WTC11 (cell line): ENCODE measurements at regions not wholly inside any gene's neighbourhood (a gene's known extent, or its start where the extent isn't known, plus 50 kb on each side); places are given as distances from the start of the nearest gene placed in this dataset.

ENCODE experiments used
- ATAC-seq: fragments of 200-7000 bp; cut with Tn5 transposase; 2 replicates; pipeline ENCODE4 v1.10.0; 2021; ENCODE audit warnings: mild to moderate bottlenecking, moderate library complexity
- CTCF ChIA-PET: fragments of 300-600 bp; sonication (Branson Sonifier 250); formaldehyde crosslinking; loops from one replicate; lab custom pipeline; 2021; ENCODE audit warnings: antibody characterized with exemption; lab: Charles Lee
- POLR2A ChIA-PET: fragments of 350-600 bp; sonication (Branson Sonifier 250); formaldehyde crosslinking; loops from one replicate; lab custom pipeline; 2021; ENCODE audit warnings: antibody characterized with exemption; lab: Charles Lee
- DNase-seq: peaks from one replicate; pipeline ENCODE4 v3.0.0; 2021; ENCODE audit warnings: low spot score
- H3K27ac Mint-ChIP-seq: 2 replicates; pipeline ENCODE4 v1.8.0; 2021; ENCODE audit warnings: mixed read lengths
- H3K27me3 Mint-ChIP-seq: 2 replicates; pipeline ENCODE4 v1.8.0; 2021; ENCODE audit warnings: low read depth, mild to moderate bottlenecking, moderate library complexity, mixed read lengths
- H3K36me3 Mint-ChIP-seq: 2 replicates; pipeline ENCODE4 v1.8.0; 2021; ENCODE audit warnings: mixed read lengths
- H3K4me1 Mint-ChIP-seq: 2 replicates; pipeline ENCODE4 v1.8.0; 2022; ENCODE audit warnings: mixed read lengths
- H3K4me3 Mint-ChIP-seq: 2 replicates; pipeline ENCODE4 v1.8.0; 2021; ENCODE audit warnings: mild to moderate bottlenecking, moderate library complexity, mixed read lengths
- H3K9me3 Mint-ChIP-seq: 2 replicates; pipeline ENCODE4 v1.8.0; 2021; ENCODE audit warnings: mixed read lengths
- ARID4B ChIP-seq: sonication (generic); formaldehyde crosslinking; IDR thresholded peaks from 2 replicates; pipeline ENCODE4 v1.8.0; 2023; ENCODE audit warnings: missing genetic modification reagents, mild to moderate bottlenecking, borderline replicate concordance
- ATF2 ChIP-seq: sonication (generic); formaldehyde crosslinking; IDR thresholded peaks from 2 replicates; pipeline ENCODE4 v1.8.1; 2022; ENCODE audit warnings: low read depth, missing genetic modification reagents, borderline replicate concordance
- CBFB ChIP-seq: sonication (generic); formaldehyde crosslinking; IDR thresholded peaks from 2 replicates; pipeline ENCODE4 v1.8.1; 2022; ENCODE audit warnings: mild to moderate bottlenecking, low read depth, missing genetic modification reagents
- E2F4 ChIP-seq: sonication (generic); formaldehyde crosslinking; IDR thresholded peaks from 2 replicates; pipeline ENCODE4 v1.8.1; 2022; ENCODE audit warnings: low read depth, mild to moderate bottlenecking, moderate library complexity, missing genetic modification reagents, borderline replicate concordance
- IRF2 ChIP-seq: sonication (generic); formaldehyde crosslinking; IDR thresholded peaks from 2 replicates; pipeline ENCODE4 v1.8.0; 2022; ENCODE audit warnings: low read depth, missing genetic modification reagents, borderline replicate concordance
- MYBL2 ChIP-seq: sonication (generic); formaldehyde crosslinking; IDR thresholded peaks from 2 replicates; pipeline ENCODE4 v1.8.1; 2023; ENCODE audit warnings: mild to moderate bottlenecking, moderate library complexity, missing genetic modification reagents
- NFE2L1 ChIP-seq: sonication (generic); formaldehyde crosslinking; IDR thresholded peaks from 2 replicates; pipeline ENCODE4 v1.8.1; 2023; ENCODE audit warnings: missing genetic modification reagents
- PRDM15 ChIP-seq: sonication (generic); formaldehyde crosslinking; IDR thresholded peaks from 2 replicates; pipeline ENCODE4 v1.8.0; 2022; ENCODE audit warnings: missing genetic modification reagents
- TCF7 ChIP-seq: sonication (generic); formaldehyde crosslinking; IDR thresholded peaks from 2 replicates; pipeline ENCODE4 v1.8.0; 2022; ENCODE audit warnings: mild to moderate bottlenecking, low read depth, missing genetic modification reagents, moderate library complexity
- TP53 ChIP-seq: sonication (generic); formaldehyde crosslinking; IDR thresholded peaks from 2 replicates; pipeline ENCODE4 v1.8.1; 2023; ENCODE audit warnings: mild to moderate bottlenecking, missing genetic modification reagents
- ZBTB21 ChIP-seq: sonication (generic); formaldehyde crosslinking; IDR thresholded peaks from 2 replicates; pipeline ENCODE4 v1.8.1; 2023; ENCODE audit warnings: mild to moderate bottlenecking, missing genetic modification reagents, borderline replicate concordance
- ZNF138 ChIP-seq: sonication (generic); formaldehyde crosslinking; conservative IDR thresholded peaks from 2 replicates; pipeline ENCODE4 v1.8.1; 2022; ENCODE audit warnings: mild to moderate bottlenecking, moderate library complexity, missing genetic modification reagents
- ZNF396 ChIP-seq: fragments of 250-450 bp; sonication (Bioruptor Pico); IDR thresholded peaks from 2 replicates; pipeline ENCODE4 v1.8.0; 2021; ENCODE audit warnings: mild to moderate bottlenecking, moderate library complexity, borderline replicate concordance
- ZSCAN18 ChIP-seq: fragments of 250-450 bp; sonication (Bioruptor Pico); IDR thresholded peaks from 2 replicates; pipeline ENCODE4 v2.1.2; 2022; ENCODE audit warnings: mild to moderate bottlenecking, moderate library complexity
- TF ChIP-seq, protein P1 (sequence below): sonication (generic); formaldehyde crosslinking; IDR thresholded peaks from 2 replicates; pipeline ENCODE4 v1.8.0; 2023; ENCODE audit warnings: mild to moderate bottlenecking, missing genetic modification reagents
- TF ChIP-seq, protein P2 (sequence below): sonication (generic); formaldehyde crosslinking; IDR thresholded peaks from 2 replicates; pipeline ENCODE4 v1.8.1; 2023; ENCODE audit warnings: mild to moderate bottlenecking, missing genetic modification reagents, moderate library complexity

GRCh38 chr10:118916777-118917176 is 112.7 kb upstream of the NANOS1 start:
- TF ChIP-seq, protein P1, sequence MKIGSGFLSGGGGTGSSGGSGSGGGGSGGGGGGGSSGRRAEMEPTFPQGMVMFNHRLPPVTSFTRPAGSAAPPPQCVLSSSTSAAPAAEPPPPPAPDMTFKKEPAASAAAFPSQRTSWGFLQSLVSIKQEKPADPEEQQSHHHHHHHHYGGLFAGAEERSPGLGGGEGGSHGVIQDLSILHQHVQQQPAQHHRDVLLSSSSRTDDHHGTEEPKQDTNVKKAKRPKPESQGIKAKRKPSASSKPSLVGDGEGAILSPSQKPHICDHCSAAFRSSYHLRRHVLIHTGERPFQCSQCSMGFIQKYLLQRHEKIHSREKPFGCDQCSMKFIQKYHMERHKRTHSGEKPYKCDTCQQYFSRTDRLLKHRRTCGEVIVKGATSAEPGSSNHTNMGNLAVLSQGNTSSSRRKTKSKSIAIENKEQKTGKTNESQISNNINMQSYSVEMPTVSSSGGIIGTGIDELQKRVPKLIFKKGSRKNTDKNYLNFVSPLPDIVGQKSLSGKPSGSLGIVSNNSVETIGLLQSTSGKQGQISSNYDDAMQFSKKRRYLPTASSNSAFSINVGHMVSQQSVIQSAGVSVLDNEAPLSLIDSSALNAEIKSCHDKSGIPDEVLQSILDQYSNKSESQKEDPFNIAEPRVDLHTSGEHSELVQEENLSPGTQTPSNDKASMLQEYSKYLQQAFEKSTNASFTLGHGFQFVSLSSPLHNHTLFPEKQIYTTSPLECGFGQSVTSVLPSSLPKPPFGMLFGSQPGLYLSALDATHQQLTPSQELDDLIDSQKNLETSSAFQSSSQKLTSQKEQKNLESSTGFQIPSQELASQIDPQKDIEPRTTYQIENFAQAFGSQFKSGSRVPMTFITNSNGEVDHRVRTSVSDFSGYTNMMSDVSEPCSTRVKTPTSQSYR (CRISPR knock-in tag) = no peak
- TF ChIP-seq TCF7 (CRISPR knock-in tag) = no peak
- TF ChIP-seq ZBTB21 (CRISPR knock-in tag) = no peak
- TF ChIP-seq, protein P2, sequence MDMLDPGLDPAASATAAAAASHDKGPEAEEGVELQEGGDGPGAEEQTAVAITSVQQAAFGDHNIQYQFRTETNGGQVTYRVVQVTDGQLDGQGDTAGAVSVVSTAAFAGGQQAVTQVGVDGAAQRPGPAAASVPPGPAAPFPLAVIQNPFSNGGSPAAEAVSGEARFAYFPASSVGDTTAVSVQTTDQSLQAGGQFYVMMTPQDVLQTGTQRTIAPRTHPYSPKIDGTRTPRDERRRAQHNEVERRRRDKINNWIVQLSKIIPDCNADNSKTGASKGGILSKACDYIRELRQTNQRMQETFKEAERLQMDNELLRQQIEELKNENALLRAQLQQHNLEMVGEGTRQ = no peak
- no peak for TF ChIP-seq ZSCAN18 (CRISPR knock-in tag)
- no peak for TF ChIP-seq ATF2 (CRISPR knock-in tag)
- no peak for TF ChIP-seq PRDM15
- TF ChIP-seq MYBL2 (CRISPR knock-in tag) = no peak
- no peak for TF ChIP-seq ZNF138 (CRISPR knock-in tag)
- TF ChIP-seq ZNF396 (CRISPR knock-in tag) = no peak
- no peak for TF ChIP-seq CBFB (CRISPR knock-in tag)
- no peak for TF ChIP-seq IRF2 (CRISPR knock-in tag)
- Mint-ChIP-seq H3K27me3 (no peaks in the 10 kb centered on the region; the same call in 1 of the 2 replicates), H3K9me3 (no peaks in the 10 kb centered on the region), H3K36me3 (no peaks in the 10 kb centered on the region), H3K27ac (no peak overlapping the region), H3K4me3 (no peak overlapping the region), H3K4me1 (peaks cover 4% of the 10 kb centered on the region)
- ATAC-seq (no peak), DNase-seq (no peak)
- ChIA-PET CTCF (no interaction called here), POLR2A (no interaction called here)

DNA sequence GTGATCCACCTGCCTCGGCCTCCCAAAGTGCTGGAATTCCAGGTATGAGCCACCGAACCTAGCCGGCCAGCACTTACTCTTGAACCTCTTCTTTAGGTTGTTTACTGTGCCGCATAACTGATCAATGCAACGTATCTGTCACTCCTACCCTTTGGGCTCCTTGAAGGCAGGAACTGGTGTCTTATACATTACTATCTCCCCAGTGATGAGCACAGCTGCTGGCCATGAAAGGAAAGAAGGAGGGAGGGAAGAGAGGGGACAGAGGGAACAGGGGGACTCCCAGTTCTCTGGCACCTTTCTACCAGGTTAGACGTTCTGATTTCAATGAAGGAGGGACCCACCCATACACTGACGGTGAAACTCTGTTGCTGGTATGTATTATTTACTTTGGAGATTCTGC is 111.8 kb upstream of the NANOS1 start:
- no peak for DNase-seq
- Mint-ChIP-seq H3K27ac (no peak overlapping the region), H3K27me3 (no peaks in the 10 kb centered on the region; the same call in 1 of the 2 replicates), H3K36me3 (no peaks in the 10 kb centered on the region), H3K9me3 (no peaks in the 10 kb centered on the region), H3K4me1 (peaks cover 3% of the 10 kb centered on the region), H3K4me3 (no peak overlapping the region)
- ATAC-seq = no peak
- TF ChIP-seq NFE2L1 (CRISPR knock-in tag) (no peak), ATF2 (CRISPR knock-in tag) (no peak), E2F4 (CRISPR knock-in tag) (no peak), TP53 (CRISPR knock-in tag) (no peak), ARID4B (CRISPR knock-in tag) (no peak)
- ChIA-PET CTCF (no interaction called here), POLR2A (no interaction called here)
